SU-DHL-6 (cell line): ENCODE measurements at regions not wholly inside any gene's neighbourhood (a gene's known extent, or its start where the extent isn't known, plus 50 kb on each side); places are given as distances from the start of the nearest gene placed in this dataset.
"Not testable (repeated sequence)": the region's sequence is repeated elsewhere in the genome, so short reads cannot be mapped to it uniquely, and the experiment has no call there.

Experiments used
- EZH2phosphoT487 ChIP-seq: fragments of 200-600 bp; sonication (generic), shearing (Covaris generic); conservative IDR thresholded peaks from 2 replicates; pipeline ENCODE4 v1.6.1; 2018; ENCODE audit warnings: mild to moderate bottlenecking, antibody characterized with exemption, low read length, moderate library complexity, mixed read lengths
- TF ChIP-seq, protein P1 (sequence below): fragments of 200-600 bp; sonication (generic); IDR thresholded peaks from one replicate; pipeline ENCODE4 v1.5.1; 2017; ENCODE audit warnings: antibody characterized with exemption, mild to moderate bottlenecking, low read length, moderate library complexity; ENCODE audit not compliant: insufficient read depth, poor library complexity, severe bottlenecking

- TF ChIP-seq, protein P1, sequence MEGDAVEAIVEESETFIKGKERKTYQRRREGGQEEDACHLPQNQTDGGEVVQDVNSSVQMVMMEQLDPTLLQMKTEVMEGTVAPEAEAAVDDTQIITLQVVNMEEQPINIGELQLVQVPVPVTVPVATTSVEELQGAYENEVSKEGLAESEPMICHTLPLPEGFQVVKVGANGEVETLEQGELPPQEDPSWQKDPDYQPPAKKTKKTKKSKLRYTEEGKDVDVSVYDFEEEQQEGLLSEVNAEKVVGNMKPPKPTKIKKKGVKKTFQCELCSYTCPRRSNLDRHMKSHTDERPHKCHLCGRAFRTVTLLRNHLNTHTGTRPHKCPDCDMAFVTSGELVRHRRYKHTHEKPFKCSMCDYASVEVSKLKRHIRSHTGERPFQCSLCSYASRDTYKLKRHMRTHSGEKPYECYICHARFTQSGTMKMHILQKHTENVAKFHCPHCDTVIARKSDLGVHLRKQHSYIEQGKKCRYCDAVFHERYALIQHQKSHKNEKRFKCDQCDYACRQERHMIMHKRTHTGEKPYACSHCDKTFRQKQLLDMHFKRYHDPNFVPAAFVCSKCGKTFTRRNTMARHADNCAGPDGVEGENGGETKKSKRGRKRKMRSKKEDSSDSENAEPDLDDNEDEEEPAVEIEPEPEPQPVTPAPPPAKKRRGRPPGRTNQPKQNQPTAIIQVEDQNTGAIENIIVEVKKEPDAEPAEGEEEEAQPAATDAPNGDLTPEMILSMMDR = not testable (repeated sequence)
- TF ChIP-seq EZH2phosphoT487 = not testable (repeated sequence)
These were observed 249.9 kb upstream of the RAB4A start for GRCh38 chr1:229021034-229021433.
